ENCODE measurements at regions not wholly inside any gene's neighbourhood (a gene's known extent, or its start where the extent isn't known, plus 50 kb on each side); places are given as distances from the start of the nearest gene placed in this dataset.

DNA sequence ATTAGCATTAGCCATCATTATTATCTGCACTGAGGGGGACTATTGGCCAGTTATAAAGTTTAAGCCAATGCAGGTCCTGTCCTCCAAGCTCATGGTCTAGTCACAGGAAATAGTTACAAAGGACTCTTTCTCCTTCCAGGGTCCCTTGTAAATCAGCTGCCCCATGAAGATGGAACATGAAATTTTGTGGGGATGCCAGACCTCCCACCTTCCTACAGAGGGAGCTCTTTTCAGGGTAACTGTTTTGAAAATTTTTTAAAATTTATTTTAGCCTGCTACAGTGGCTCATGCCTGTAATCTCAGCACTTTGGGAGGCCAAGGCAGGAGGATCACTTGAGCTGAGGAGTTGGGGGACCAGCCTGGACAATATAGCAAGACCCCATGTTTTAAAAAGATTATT, 124.4 kb upstream of the SLC34A2 start:
- DNase-seq, result no peak

GRCh38 chr4:25532591-25532990, 123.1 kb upstream of the SLC34A2 start:
- no peak for DNase-seq

DNA sequence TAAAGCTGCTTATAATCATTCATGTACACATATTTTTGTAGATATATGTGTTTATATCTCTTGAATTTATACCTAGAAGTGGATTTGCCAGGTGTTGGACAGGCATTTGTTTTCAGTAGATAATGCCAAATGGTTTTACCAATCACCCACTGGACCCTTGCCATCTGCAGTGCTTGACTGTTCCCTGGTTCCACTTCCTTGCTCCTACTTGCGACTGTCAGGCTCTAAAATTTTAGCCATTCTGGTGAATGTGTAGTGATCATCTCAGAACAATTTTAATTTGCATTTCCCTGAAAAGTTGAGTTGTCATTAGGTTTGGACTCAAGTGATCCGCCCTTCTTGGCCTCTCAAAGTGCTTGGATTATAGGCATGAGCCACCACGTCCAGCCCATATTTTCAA, 122.4 kb upstream of the SLC34A2 start:
- DNase-seq, result no peak

DNA sequence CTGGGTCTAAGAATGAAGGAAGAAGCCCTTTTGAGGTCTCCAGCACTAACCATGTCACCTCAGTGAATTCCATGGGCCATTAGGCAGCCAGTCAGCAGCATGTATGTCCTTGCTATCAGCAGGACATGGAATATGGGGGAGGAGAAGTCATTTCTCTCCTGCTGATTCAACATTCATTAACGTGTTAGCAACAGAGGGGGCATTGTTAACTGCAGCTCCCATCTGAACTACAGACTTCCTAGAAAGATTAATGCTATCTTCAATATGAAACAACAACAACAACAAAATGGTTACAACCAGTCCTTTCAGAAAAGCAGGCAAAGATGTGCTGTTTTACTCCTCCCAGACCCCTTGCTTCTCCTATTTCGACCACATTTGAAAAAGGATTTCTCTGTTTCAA, 120.4 kb upstream of the SLC34A2 start:
- no peak for DNase-seq

DNA sequence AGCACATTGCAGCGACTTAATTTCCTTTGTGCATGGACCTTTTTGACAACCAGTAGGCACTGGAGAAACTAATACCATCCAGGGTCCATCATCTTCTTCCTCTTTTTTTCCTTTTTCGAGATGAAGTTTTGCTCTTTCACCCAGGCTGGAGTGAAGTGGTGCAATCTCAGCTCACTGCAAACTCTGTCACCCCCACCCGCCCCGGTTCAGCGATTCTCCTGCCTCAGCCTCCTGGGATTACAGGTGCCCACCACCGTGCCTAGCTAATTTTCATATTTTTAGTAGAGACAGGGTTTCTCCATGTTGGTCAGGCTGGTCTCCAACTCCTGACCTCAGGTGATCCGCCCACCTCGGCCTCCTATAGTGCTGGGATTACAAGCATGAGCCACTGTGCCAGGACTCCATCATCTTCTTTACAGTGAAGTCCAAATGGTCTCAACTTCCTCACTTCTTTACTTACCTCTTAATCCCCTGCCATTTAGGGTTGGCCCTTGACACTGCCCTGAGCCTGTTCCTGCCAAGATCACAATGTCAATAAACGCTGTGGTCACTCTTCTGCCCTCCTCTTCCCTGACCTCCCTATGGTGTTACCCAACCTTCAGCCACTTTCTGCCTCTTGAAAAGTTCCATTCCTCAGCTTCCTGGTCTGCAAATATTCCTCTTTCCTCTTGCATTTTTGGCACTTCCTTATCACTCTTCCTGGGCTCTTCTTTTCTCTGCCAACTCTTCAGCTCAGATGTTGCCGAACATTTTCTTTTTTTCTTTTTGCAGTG, 119.8 kb upstream of the SLC34A2 start:
- no peak for DNase-seq

GRCh38 chr4:25536564-25537320, 118.9 kb upstream of the SLC34A2 start:
- no peak for DNase-seq

- DNase-seq, result no peak
Observed at GRCh38 chr4:25538430-25538829, 117.2 kb upstream of the SLC34A2 start.

DNA sequence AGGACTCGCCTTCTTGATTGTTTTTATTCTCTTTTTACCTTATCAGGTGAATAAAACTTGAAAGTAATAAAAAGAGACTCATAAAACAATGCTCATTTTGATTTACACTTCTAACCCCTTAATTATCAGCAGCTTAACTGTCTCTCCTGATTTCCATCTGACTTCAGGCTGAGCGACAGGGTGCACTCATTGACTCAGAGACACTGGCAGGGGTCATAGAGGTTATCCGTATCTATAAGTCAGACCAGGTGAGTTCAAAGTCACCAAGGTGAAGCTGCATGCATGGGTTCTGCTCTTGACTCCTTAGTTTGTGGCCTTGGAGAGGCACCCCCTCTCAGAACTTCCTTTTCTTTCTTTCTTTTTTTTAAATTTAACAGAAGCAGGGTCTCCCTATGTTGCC, 116.4 kb upstream of the SLC34A2 start:
- no peak for DNase-seq

DNA sequence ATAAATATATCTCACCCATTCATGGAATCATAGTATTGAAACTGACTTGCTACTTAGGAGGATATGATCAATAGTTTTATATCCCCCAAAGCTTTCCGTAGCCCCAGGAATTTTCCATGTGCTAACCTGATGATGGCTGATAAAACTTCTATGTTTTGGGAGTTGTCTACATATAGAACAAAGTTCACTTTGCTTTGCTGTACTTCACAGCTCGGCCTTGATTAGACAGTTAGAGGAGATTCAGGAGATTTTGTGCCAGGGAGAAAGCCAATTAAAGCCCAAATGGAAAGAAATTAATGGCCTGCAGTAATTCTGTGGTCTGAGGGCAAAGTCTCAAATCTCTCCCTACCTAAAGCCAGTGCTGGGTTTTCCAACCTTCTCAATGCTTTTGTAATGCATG, 114.9 kb upstream of the SLC34A2 start:
- DNase-seq, result no peak

DNA sequence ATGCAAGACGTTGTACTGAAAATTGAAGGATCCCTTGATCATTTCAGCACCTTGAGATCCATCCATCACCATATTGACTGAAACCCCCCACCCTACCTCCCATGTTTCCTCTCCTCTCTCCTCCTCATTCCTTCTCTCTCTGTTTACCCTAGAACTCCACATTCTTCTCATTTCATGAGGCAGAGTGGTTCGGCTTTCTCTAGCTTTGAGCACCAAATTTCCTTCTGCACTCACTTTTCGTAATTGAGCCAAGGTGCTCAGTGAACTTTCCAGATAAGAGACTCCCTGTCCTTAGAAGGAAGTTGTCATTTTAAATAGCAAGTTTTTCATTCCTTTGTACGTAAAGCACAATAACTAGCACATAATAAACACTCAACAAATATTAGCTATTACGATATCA, 108.3 kb upstream of the SLC34A2 start:
- no peak for DNase-seq

DNA sequence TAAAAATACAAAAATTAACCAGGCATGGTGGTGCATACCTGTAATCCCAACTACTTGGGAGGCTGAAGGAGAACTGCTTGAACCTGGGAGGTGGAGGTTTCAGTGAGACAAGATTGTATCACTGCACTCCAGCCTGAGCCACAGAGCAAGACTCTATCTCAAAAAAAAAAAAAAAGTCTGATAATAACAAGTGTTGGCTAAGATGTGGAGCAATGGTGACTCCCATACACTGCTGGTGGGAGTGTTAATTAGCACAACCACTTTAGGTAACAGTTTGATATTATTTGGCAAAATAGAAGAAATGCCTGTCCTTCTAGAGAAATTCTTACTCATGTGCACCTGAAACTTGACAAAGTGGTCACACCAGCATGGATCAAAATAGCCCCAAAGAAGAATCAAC, 106.2 kb upstream of the SLC34A2 start:
- DNase-seq, result no peak

- DNase-seq, result no peak
Observed at GRCh38 chr4:25550376-25551030, 105.1 kb upstream of the SLC34A2 start.

- no peak for DNase-seq
Observed at GRCh38 chr4:25551605-25552004, 104.0 kb upstream of the SLC34A2 start.

DNA sequence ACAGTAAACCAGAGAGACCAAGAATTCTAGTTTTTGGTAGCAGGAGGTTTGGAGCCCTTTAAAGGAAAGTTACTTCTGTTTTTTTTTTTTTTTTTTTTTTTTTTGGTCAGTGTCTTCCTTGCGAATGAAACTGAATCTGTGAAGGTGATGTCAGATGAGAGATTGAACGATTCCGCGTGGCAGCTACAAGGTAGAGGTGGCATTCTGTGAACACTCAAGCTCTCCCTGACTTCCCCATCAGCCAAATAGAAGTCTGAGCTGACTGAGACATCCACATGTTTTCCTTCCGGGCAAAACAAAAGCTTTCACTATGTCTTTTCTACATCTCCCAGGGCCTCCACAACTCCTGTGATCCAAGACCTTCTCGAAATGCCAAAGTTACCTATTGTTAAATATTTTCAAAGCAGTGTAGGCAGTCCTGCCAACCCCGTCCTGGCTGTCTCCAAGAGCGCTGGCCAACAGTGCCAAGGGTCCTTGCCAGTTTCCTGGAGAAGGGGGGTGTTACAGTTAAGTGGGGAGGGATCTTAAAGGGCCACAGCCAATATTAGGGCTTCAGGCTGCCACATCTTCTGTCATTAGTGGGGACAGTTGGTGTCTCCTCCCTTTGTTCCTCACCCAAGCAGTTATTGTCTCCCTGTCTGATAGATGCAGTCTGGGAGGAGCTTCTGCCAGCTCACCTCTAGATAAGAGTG, 102.9 kb upstream of the SLC34A2 start:
- DNase-seq, result peak; percentile 46

GRCh38 chr4:25559508-25559907, 96.1 kb upstream of the SLC34A2 start:
- no peak for DNase-seq

DNA sequence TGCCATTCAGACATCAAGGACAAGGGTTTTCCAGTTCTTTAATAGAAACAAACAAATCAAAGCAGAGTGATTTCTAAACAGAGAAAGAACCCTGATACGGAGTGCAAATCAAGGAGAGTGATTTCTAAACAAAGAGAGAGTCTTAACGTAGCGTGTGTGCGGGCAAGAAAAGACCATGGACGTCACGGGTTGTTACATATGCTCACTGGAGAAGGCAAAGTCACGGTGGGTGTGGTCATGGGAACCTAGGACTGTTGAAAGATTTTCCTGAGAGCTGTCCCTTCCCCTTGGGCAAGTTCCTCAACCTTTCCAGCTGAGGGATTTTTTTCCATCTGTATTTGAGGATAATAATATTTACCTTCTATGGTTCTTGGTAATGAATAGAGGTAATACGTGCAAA, 95.0 kb upstream of the SLC34A2 start:
- no peak for DNase-seq

- no peak for DNase-seq
Observed at GRCh38 chr4:25563071-25563564, 92.5 kb upstream of the SLC34A2 start.

DNA sequence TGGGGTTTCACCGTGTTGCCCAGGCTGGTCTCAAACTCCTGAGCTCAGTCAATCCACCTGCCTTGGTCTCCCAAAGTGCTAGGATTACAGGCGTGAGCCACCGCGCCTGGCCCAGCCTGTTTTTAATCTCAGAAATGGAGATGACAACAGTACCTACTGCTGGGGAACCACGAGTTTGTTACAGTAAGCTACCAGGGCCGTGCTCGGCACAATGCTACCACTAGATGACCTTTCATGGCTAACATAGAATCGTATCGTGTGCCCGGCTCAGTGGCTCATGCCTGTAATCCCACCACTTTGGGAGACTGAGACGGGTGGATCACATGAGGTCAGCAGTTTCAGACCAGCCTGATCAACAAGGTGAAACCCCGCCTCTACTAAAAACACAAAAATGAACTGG, 90.8 kb upstream of the SLC34A2 start:
- no peak for DNase-seq

DNA sequence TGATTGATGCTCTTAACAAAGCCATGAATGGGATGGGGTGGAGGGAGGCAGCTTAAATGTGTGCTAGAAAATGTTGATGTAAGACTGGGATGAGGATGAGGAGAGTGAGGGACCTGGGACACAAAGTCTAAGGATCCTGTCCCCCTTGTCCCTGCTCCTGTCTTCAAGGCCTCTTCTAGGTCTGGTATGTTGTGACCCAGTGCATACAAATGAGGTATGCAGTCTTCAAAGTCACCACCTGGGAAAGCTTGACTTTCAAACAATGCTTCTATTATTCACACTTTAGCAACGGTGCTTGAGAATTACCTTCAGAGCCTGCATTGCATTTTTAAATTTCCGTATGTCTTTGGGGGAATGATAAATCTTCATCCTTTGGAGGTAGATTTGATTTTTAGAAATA, 88.4 kb upstream of the SLC34A2 start:
- no peak for DNase-seq

GRCh38 chr4:25569716-25570115, 85.9 kb upstream of the SLC34A2 start:
- no peak for DNase-seq

GRCh38 chr4:25575611-25576010, 80.0 kb upstream of the SLC34A2 start:
- no peak for DNase-seq

DNA sequence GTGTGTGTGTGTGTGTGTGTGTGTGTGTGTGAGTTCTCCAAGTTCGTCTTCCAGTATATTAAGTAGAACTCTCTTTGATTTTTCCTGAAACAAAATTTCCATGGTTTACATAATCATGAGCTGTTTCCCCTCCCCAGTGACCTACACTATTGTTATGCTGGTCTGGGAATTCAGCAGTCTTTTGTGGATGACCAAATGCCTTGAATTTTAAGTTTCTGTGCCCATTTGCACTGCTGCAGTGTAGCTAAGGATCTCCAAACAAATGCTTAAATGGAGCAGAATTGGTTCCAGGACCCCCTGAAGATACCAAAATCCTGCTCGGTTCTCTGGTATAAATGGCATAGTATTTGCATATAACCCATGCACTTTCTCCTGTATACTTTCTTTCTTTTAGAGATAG, 77.2 kb upstream of the SLC34A2 start:
- peak; percentile 5 for DNase-seq
